A549 (cell line): ENCODE measurements at regions not wholly inside any gene's neighbourhood (a gene's known extent, or its start where the extent isn't known, plus 50 kb on each side); places are given as distances from the start of the nearest gene placed in this dataset.

Experiments
- ATAC-seq, 2 experiments: fragments of 200-7000 bp in 1 of 2; fragments of >200 bp in 1 of 2; cut with Nextera tagmentation in 1 of 2; cut with Tn5 transposase in 1 of 2; 3 replicates each; pipeline versions ENCODE4 v1.8.0 to v1.9.1; 2018 to 2020; ENCODE audit warnings: mild to moderate bottlenecking in 1 of 2, moderate library complexity in 1 of 2
- CTCF ChIA-PET: fragments of 300-600 bp; sonication (Branson Sonifier 250); formaldehyde crosslinking; extraction: SDS; loops from one replicate; lab custom pipeline; 2021; ENCODE audit warnings: antibody characterized with exemption, inconsistent platforms; lab: Yijun Ruan, JAX
- POLR2A ChIA-PET: fragments of 350-600 bp; formaldehyde crosslinking; extraction: SDS; loops from one replicate; lab custom pipeline; 2021; ENCODE audit warnings: antibody characterized with exemption, inconsistent platforms; lab: Yijun Ruan, JAX
- DNase-seq, 2 experiments: peaks; one replicate each; pipeline versions ENCODE4 v3.0.0 to v3.0.0-alpha.2; 2011 to 2016; ENCODE audit warnings: low read depth in 1 of 2, low spot score in 1 of 2
- FAIRE-seq: peaks from 2 replicates; lab custom pipeline; 2011; peaks lifted over from hg19 to GRCh38; lab: Jason Lieb, UNC
- H3K27ac ChIP-seq, 2 experiments: fragments of >200 bp; sonication (Bioruptor Twin); formaldehyde crosslinking; 3 replicates each; pipeline ENCODE4 v1.5.1; 2016 to 2017
- H3K4me1 ChIP-seq: fragments of >200 bp; sonication (Bioruptor Twin); formaldehyde crosslinking; 3 replicates; pipeline ENCODE4 v1.6.1; 2016
- H3K4me2 ChIP-seq: fragments of >200 bp; sonication (Bioruptor Twin); formaldehyde crosslinking; 3 replicates; pipeline ENCODE4 v1.6.1; 2016
- H3K4me3 ChIP-seq: fragments of >200 bp; sonication (Bioruptor Twin); formaldehyde crosslinking; 3 replicates; pipeline ENCODE4 v1.5.1; 2016
- H3K9me3 ChIP-seq: fragments of >200 bp; sonication (Bioruptor Twin); formaldehyde crosslinking; 3 replicates; pipeline ENCODE4 v1.6.1; 2016
- BCL3 ChIP-seq: fragments of >200 bp; sonication (Bioruptor Twin); formaldehyde crosslinking; IDR thresholded peaks from 3 replicates; pipeline ENCODE4 v1.6.1; 2016
- CBX8 ChIP-seq: fragments of 200-600 bp; sonication (generic); IDR thresholded peaks from 2 replicates; pipeline ENCODE4 v1.6.1; 2016
- CEBPB ChIP-seq, 2 experiments: fragments of >200 bp in 1 of 2; sonication (Bioruptor Twin) in 1 of 2; formaldehyde crosslinking in 1 of 2; IDR thresholded peaks; 2 replicates each; pipeline ENCODE4 v1.6.1; 2012 to 2016
- E2F6 ChIP-seq: IDR thresholded peaks from 2 replicates; pipeline ENCODE4 v1.6.1; 2012; ENCODE audit warnings: low read depth, borderline replicate concordance
- HDAC2 ChIP-seq: fragments of 200-600 bp; sonication (generic); IDR thresholded peaks from 2 replicates; pipeline ENCODE4 v1.6.1; 2016
- HES2 ChIP-seq: fragments of >200 bp; sonication (Bioruptor Twin); formaldehyde crosslinking; IDR thresholded peaks from 2 replicates; pipeline ENCODE4 v1.6.1; 2016
- HEYL ChIP-seq: fragments of 250-450 bp; sonication (Bioruptor Pico); IDR thresholded peaks from 2 replicates; pipeline ENCODE4 v1.8.0; 2021; ENCODE audit warnings: mild to moderate bottlenecking, moderate library complexity
- HMGXB4 ChIP-seq: fragments of 250-450 bp; sonication (Bioruptor Pico); IDR thresholded peaks from 2 replicates; pipeline ENCODE4 v1.5.0; 2021; ENCODE audit warnings: mild to moderate bottlenecking, moderate library complexity, borderline replicate concordance
- HOXB13 ChIP-seq: fragments of 250-450 bp; sonication (Bioruptor Pico); IDR thresholded peaks from 2 replicates; pipeline ENCODE4 v1.5.0; 2020; ENCODE audit warnings: low read depth, mild to moderate bottlenecking, moderate library complexity
- HOXB5 ChIP-seq: fragments of 250-450 bp; sonication (Bioruptor Pico); IDR thresholded peaks from 2 replicates; pipeline ENCODE4 v1.5.0; 2020; ENCODE audit warnings: mild to moderate bottlenecking, moderate library complexity
- JUNB ChIP-seq: fragments of >200 bp; sonication (Bioruptor Twin); formaldehyde crosslinking; IDR thresholded peaks from 2 replicates; pipeline ENCODE4 v1.6.1; 2016
- MYC ChIP-seq: IDR thresholded peaks from 2 replicates; pipeline ENCODE4 v1.6.1; 2012; ENCODE audit warnings: mild to moderate bottlenecking, inconsistent platforms, low read length, improper control_type of control experiment, borderline replicate concordance
- NFE2L2 ChIP-seq: fragments of 150-350 bp; conservative IDR thresholded peaks from 2 replicates; pipeline ENCODE4 v1.6.1; 2014; ENCODE audit warnings: low read length
- PHF8 ChIP-seq: fragments of 200-600 bp; sonication (generic); IDR thresholded peaks from 2 replicates; pipeline ENCODE4 v1.6.1; 2016; ENCODE audit warnings: low read depth, mild to moderate bottlenecking, antibody characterized with exemption, moderate library complexity, borderline replicate concordance
- RCOR1 ChIP-seq: fragments of 150-350 bp; IDR thresholded peaks from 2 replicates; pipeline ENCODE4 v1.6.1; 2014; ENCODE audit warnings: antibody characterized with exemption, low read length, low read depth
- REST ChIP-seq: fragments of 200-600 bp; sonication (generic); IDR thresholded peaks from 2 replicates; pipeline ENCODE4 v1.6.1; 2016; ENCODE audit warnings: antibody characterized with exemption, mild to moderate bottlenecking, moderate library complexity
- RNF2 ChIP-seq: fragments of 200-600 bp; sonication (generic); IDR thresholded peaks from 2 replicates; pipeline ENCODE4 v1.6.1; 2016; ENCODE audit warnings: low read depth, mild to moderate bottlenecking, antibody characterized with exemption, moderate library complexity, borderline replicate concordance
- SMC3 ChIP-seq: fragments of >200 bp; sonication (Bioruptor Twin); formaldehyde crosslinking; IDR thresholded peaks from 3 replicates; pipeline ENCODE4 v1.6.1; 2018; ENCODE audit warnings: inconsistent platforms
- TFCP2L1 ChIP-seq: fragments of 250-450 bp; sonication (Bioruptor Pico); IDR thresholded peaks from 2 replicates; pipeline ENCODE4 v1.5.0; 2021; ENCODE audit warnings: mild to moderate bottlenecking
- ZC3H11A ChIP-seq: fragments of 450-650 bp; IDR thresholded peaks from 2 replicates; pipeline ENCODE4 v1.6.1; 2014; ENCODE audit warnings: antibody characterized with exemption, mild to moderate bottlenecking
- ZNF302 ChIP-seq: fragments of 250-450 bp; sonication (Bioruptor Pico); IDR thresholded peaks from 2 replicates; pipeline ENCODE4 v1.9.0; 2021; ENCODE audit warnings: inconsistent platforms, mild to moderate bottlenecking, moderate library complexity
- WGBS: methylation state at CpG from one replicate; pipeline ENCODE4 v1.1.6; 2017; ENCODE audit errors: missing lambda C conversion rate; 5-methylcytosine and 5-hydroxymethylcytosine counted together

GRCh38 chr1:209037064-209037463 lies 546.5 kb upstream of the CAMK1G start:
- 84% methylated on average over 1 of the region's 1 CpG for WGBS
- H3K9me3 ChIP-seq = no peaks in the 10 kb centered on the region
- no peak for ATAC-seq
- ChIA-PET CTCF (no interaction called here), POLR2A (no interaction called here)
- no peak overlapping the region for H3K4me2 ChIP-seq
- no peak for DNase-seq
- H3K27ac ChIP-seq = no peak overlapping the region
- no peak for FAIRE-seq
- peaks cover 18% of the 10 kb centered on the region; the same call in 2 of the 3 replicates for H3K4me1 ChIP-seq
- TF ChIP-seq MYC (no peak), HOXB13 (no peak), TFCP2L1 (CRISPR knock-in tag) (no peak)
- no peak overlapping the region for H3K4me3 ChIP-seq

GRCh38 chr1:209038316-209038715 lies 545.2 kb upstream of the CAMK1G start:
- FAIRE-seq = no peak
- Histone ChIP-seq H3K4me3 (no peak overlapping the region), H3K4me2 (no peak overlapping the region; the same call in 2 of the 3 replicates), H3K9me3 (no peaks in the 10 kb centered on the region), H3K27ac (peak overlapping the region in 1 of 2 experiments; percentile 36; a peak in 2 of 6 replicates), H3K4me1 (peaks cover 18% of the 10 kb centered on the region; the same call in 2 of the 3 replicates)
- CTCF ChIA-PET = no interaction called here
- 2% methylated on average over 2 of the region's 2 CpGs for WGBS
- POLR2A ChIA-PET = no interaction called here
- DNase-seq = no peak
- no peak for ATAC-seq
- no peak for TF ChIP-seq REST

- ChIA-PET POLR2A (no interaction called here), CTCF (no interaction called here)
- no peak for FAIRE-seq
- DNase-seq = no peak
- H3K27ac ChIP-seq = peak overlapping the region; percentile 36 to 57; a peak in 4 of 6 replicates
- no peak for ATAC-seq
- no peaks in the 10 kb centered on the region for H3K9me3 ChIP-seq
- H3K4me1 ChIP-seq = peaks cover 18% of the 10 kb centered on the region; the same call in 2 of the 3 replicates
- H3K4me2 ChIP-seq = peak overlapping the region; percentile 64
- H3K4me3 ChIP-seq = no peak overlapping the region
- TF ChIP-seq CEBPB (IDR thresholded peaks at IDR 0.05) (no peak), PHF8 (no peak), ZNF302 (CRISPR knock-in tag) (no peak), HEYL (CRISPR knock-in tag) (no peak), CBX8 (no peak), MYC (no peak), ZC3H11A (no peak)
- WGBS = 31% methylated on average over 1 of the region's 1 CpG
Measured at GRCh38 chr1:209038735-209039134, 544.8 kb upstream of the CAMK1G start.

- H3K4me3 ChIP-seq = no peak overlapping the region
- TF ChIP-seq E2F6 = no peak
- no peak for TF ChIP-seq JUNB
- TF ChIP-seq RCOR1 = no peak
- TF ChIP-seq HES2 = no peak
- TF ChIP-seq RNF2 = no peak
- no peak for TF ChIP-seq HMGXB4 (CRISPR knock-in tag)
- no peak for TF ChIP-seq HOXB13
- TF ChIP-seq HOXB5 (CRISPR knock-in tag) = no peak
- TF ChIP-seq HDAC2 = no peak
- no peak for TF ChIP-seq BCL3
- TF ChIP-seq NFE2L2 = no peak
- TF ChIP-seq CEBPB (IDR thresholded peaks at IDR 0.05) = no peak
- TF ChIP-seq SMC3 = no peak
- ChIA-PET CTCF (interaction anchor here (0.7 kb wide), 1 partner anchor 71 kb away, joined by 4 read pairs; no protein-coding TSS in a partner anchor), POLR2A (no interaction called here)
- H3K27ac ChIP-seq = 0 out of 6 replicates have a peak overlapping the region, but pooled peaks of 1 of the 2 experiments have one; percentile 13
- H3K9me3 ChIP-seq = no peaks in the 10 kb centered on the region
- 21% methylated on average over 3 of the region's 3 CpGs for WGBS
- ATAC-seq (no peak), FAIRE-seq (no peak), DNase-seq (no peak)
- peaks cover 22% of the 10 kb centered on the region; the same call in 2 of the 3 replicates for H3K4me1 ChIP-seq
- H3K4me2 ChIP-seq = no peak overlapping the region
Measured at GRCh38 chr1:209040351-209040750, 543.2 kb upstream of the CAMK1G start.
